HepG2 (cell line): ENCODE measurements at regions not wholly inside any gene's neighbourhood (a gene's known extent, or its start where the extent isn't known, plus 50 kb on each side); places are given as distances from the start of the nearest gene placed in this dataset.

ENCODE experiments used
- ATAC-seq: fragments of 200-7000 bp; cut with Tn5 transposase; 3 replicates; pipeline ENCODE4 v1.9.1; 2020; ENCODE audit warnings: mild to moderate bottlenecking, moderate library complexity
- BruUV-seq: library from RNA; stranded (reverse); fragments of 400-500 nt; replicated peaks from 2 replicates; lab custom pipeline; 2021; lab: Mats Ljungman, UMichigan
- CTCF ChIA-PET: fragments of 300-600 bp; formaldehyde crosslinking; extraction: SDS; loops from one replicate; lab custom pipeline; 2021; ENCODE audit warnings: low total read pairs, inconsistent platforms, low intra/inter-chr PET ratio; lab: Yijun Ruan, JAX
- POLR2A ChIA-PET: fragments of 350-600 bp; sonication (Branson Sonifier 250); formaldehyde crosslinking; loops from one replicate; lab custom pipeline; 2020; ENCODE audit warnings: antibody characterized with exemption, inconsistent platforms; lab: Yijun Ruan, JAX
- DNase-seq: peaks from one replicate; pipeline ENCODE4 v3.0.0-alpha.2; 2015; ENCODE audit warnings: low spot score
- FAIRE-seq: peaks from 3 replicates; lab custom pipeline; 2011; peaks lifted over from hg19 to GRCh38; lab: Jason Lieb, UNC
- H2AFZ ChIP-seq: one replicate; pipeline ENCODE4 v1.6.1; 2011; ENCODE audit warnings: low read length, inconsistent platforms
- H3K27ac ChIP-seq: fragments of 300-600 bp; 3 replicates; pipeline ENCODE4 v1.8.0; 2011; ENCODE audit warnings: mixed run types, mild to moderate bottlenecking, mixed read lengths, low read length, inconsistent platforms; ENCODE audit not compliant: insufficient read depth; ENCODE audit errors: extremely low read length
- H3K27me3 ChIP-seq, 2 experiments: fragments of 200-600 bp in 1 of 2; 2 replicates in 1 of 2; 3 replicates in 1 of 2; pipeline versions ENCODE4 v1.6.0 to v1.8.0; 2011; ENCODE audit warnings: low read length in 2 of 2, mild to moderate bottlenecking in 2 of 2, moderate library complexity in 2 of 2, inconsistent platforms in 1 of 2; ENCODE audit not compliant: insufficient read depth in 2 of 2, control insufficient read depth in 1 of 2
- H3K36me3 ChIP-seq, 2 experiments: fragments of 200-600 bp in 1 of 2; replicated peaks in 1 of 2; 2 replicates in 1 of 2; 3 replicates in 1 of 2; pipeline versions ENCODE4 v1.5.1 to v1.8.0; 2011; ENCODE audit warnings: low read length in 2 of 2, inconsistent platforms in 1 of 2; ENCODE audit not compliant: insufficient read depth in 2 of 2, control insufficient read depth in 1 of 2
- H3K4me1 ChIP-seq: 2 replicates; pipeline ENCODE4 v1.5.1; 2012; ENCODE audit warnings: low read length, inconsistent platforms; ENCODE audit not compliant: insufficient read depth
- H3K4me2 ChIP-seq: 2 replicates; pipeline ENCODE4 v1.6.0; 2011; ENCODE audit warnings: low read depth, low read length, inconsistent platforms
- H3K4me3 ChIP-seq, 3 experiments: fragments of 200-600 bp in 1 of 3; sonication (generic), shearing (Covaris generic) in 1 of 3; replicated peaks in 1 of 3; 2 replicates each; pipeline ENCODE4 v1.5.1; 2011 to 2016; ENCODE audit warnings: low read length in 3 of 3, inconsistent platforms in 2 of 3, low read depth in 2 of 3, mild to moderate bottlenecking in 2 of 3, control low read depth in 1 of 3, mixed read lengths in 1 of 3; ENCODE audit not compliant: insufficient read depth in 1 of 3
- H3K79me2 ChIP-seq: one replicate; pipeline ENCODE4 v1.6.1; 2011; ENCODE audit warnings: low read length, inconsistent platforms; ENCODE audit not compliant: insufficient read depth
- H3K9ac ChIP-seq: 2 replicates; pipeline ENCODE4 v1.6.0; 2011; ENCODE audit warnings: mild to moderate bottlenecking, low read depth, low read length, inconsistent platforms; ENCODE audit not compliant: insufficient read depth
- H3K9me3 ChIP-seq: 2 replicates; pipeline ENCODE4 v1.5.1; 2012; ENCODE audit warnings: mild to moderate bottlenecking, low read length
- H4K20me1 ChIP-seq: 2 replicates; pipeline ENCODE4 v1.6.0; 2011; ENCODE audit warnings: inconsistent platforms, mild to moderate bottlenecking, low read length, moderate library complexity; ENCODE audit not compliant: insufficient read depth
- CBFB ChIP-seq: sonication (generic); formaldehyde crosslinking; IDR thresholded peaks from 2 replicates; pipeline ENCODE4 v1.4.0; 2020; ENCODE audit warnings: missing genetic modification reagents
- RAD51 ChIP-seq: fragments of 450-650 bp; IDR thresholded peaks from 2 replicates; pipeline ENCODE4 v1.6.1; 2016; ENCODE audit warnings: borderline replicate concordance
- SRSF1 ChIP-seq: fragments of 200-400 bp; formaldehyde crosslinking; optimal IDR thresholded peaks from 2 replicates; pipeline ENCODE3; 2017; ENCODE audit warnings: mild to moderate bottlenecking, low read depth, low read length, moderate library complexity
- ZNF124 ChIP-seq: sonication (generic); formaldehyde crosslinking; IDR thresholded peaks from 2 replicates; pipeline ENCODE4 v1.4.0; 2020; ENCODE audit warnings: missing genetic modification reagents
- ZNF768 ChIP-seq: sonication (generic); formaldehyde crosslinking; IDR thresholded peaks from 2 replicates; pipeline ENCODE4 v1.4.0; 2020; ENCODE audit warnings: missing genetic modification reagents
- WGBS: methylation state at CpG from one replicate; pipeline ENCODE4 v1.1.6; 2017; ENCODE audit warnings: low lambda C conversion rate; 5-methylcytosine and 5-hydroxymethylcytosine counted together
- in situ Hi-C: cut with HindIII; loops from 2 replicates; pipeline ENCODE4 v1.10.0; 2017; ENCODE audit warnings: low pct_unique_long_range_greater_than_20kb; ENCODE audit not compliant: extremely low pct_ligation_motif_present
- intact Hi-C: fragments of 100-400 bp; cut with micrococcal nuclease; formaldehyde crosslinking; loops from one replicate; pipeline ENCODE4 v1.10.0; 2022; ENCODE audit not compliant: unreplicated experiment

DNA sequence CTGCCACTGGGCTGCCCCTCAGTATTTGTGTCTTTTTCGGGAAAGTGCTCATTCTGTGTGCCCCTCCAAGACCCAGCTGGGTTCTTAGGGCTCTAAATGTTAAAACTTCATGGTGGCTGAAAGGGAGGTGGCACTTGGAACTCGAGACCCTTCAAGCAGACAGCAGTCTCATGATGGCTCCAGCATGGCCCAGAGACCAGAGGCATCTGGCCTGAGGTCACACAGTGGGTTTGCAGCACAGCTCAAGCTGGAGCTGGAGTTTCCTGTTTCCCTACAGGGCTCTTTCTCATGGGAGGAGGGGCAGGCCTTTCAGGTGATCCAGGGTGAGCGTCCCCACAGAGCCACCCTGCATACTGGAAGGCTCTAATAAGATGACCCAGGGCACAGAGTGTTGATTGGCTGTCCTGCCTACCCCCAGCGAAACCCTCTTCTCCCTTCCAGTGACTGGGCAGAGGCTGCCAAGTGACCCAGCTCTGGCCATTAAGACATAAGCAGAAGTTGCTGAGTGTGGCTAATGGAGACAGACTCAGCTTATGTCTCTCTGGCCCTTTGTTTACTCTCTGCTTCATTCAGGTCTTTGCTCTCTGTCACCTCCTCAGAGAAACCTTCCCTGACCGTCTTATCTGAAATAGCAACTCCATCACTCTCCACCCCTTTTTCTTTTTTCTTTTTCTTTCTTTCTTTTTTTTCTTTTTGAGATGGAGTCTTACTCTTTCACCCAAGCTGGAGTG is 166.6 kb upstream of the SMAD3 start:
- in situ Hi-C loops (no loop called here), intact Hi-C loops (no loop called here)
- Histone ChIP-seq H3K79me2 (no peaks in the 10 kb centered on the region), H3K36me3 (no peaks in the 10 kb centered on the region), H4K20me1 (no peaks in the 10 kb centered on the region), H3K27ac (no peak overlapping the region), H3K4me3 (no peak overlapping the region), H3K27me3 (peaks cover 0 to 13% of the 10 kb centered on the region in 2 experiments; a peak in 1 of 5 replicates), H3K9ac (no peak overlapping the region), H3K4me1 (0 out of 2 replicates have a peak, but pooled peaks cover 10% of the 10 kb centered on the region), H3K4me2 (no peak overlapping the region), H2AFZ (no peak overlapping the region), H3K9me3 (no peaks in the 10 kb centered on the region)
- no peak for TF ChIP-seq CBFB (CRISPR knock-in tag)
- peak; percentile 40; the same call in 1 of the 2 replicates for TF ChIP-seq ZNF768 (CRISPR knock-in tag)
- no peak for FAIRE-seq
- CTCF ChIA-PET: no interaction called here
- 8% methylated on average over 2 of the region's 5 CpGs for WGBS
- POLR2A ChIA-PET: no interaction called here
- no TSS peak for BruUV-seq
- ATAC-seq: no peak
- DNase-seq: no peak

- Histone ChIP-seq H3K9ac (no peak overlapping the region), H3K9me3 (no peaks in the 10 kb centered on the region), H3K27me3 (peaks cover 0 to 13% of the 10 kb centered on the region in 2 experiments; a peak in 1 of 5 replicates), H3K4me3 (no peak overlapping the region), H2AFZ (no peak overlapping the region), H3K27ac (no peak overlapping the region), H3K36me3 (no peaks in the 10 kb centered on the region), H3K79me2 (no peaks in the 10 kb centered on the region), H4K20me1 (no peaks in the 10 kb centered on the region), H3K4me2 (no peak overlapping the region), H3K4me1 (0 out of 2 replicates have a peak, but pooled peaks cover 3% of the 10 kb centered on the region)
- ChIA-PET POLR2A (no interaction called here), CTCF (no interaction called here)
- TF ChIP-seq ZNF124 (CRISPR knock-in tag) (no peak), RAD51 (no peak), SRSF1 (no peak)
- ATAC-seq (no peak), FAIRE-seq (no peak), DNase-seq (no peak)
- WGBS: 36% methylated on average over 9 of the region's 9 CpGs
- in situ Hi-C loops: no loop called here
- BruUV-seq: no TSS peak
- intact Hi-C loops: no loop called here
These were observed 165.6 kb upstream of the SMAD3 start for GRCh38 chr15:66899555-66900350.
